Activated CD4-positive, alpha-beta T cell treated with anti-CD3 and anti-CD28 coated beads, Interleukin-10, Interleukin-2, amounts not matched to agents 100 ng/mL and 50 ng/mL, durations not matched to agents 16 hours and 8 hours (primary cell): ENCODE measurements at regions not wholly inside any gene's neighbourhood (a gene's known extent, or its start where the extent isn't known, plus 50 kb on each side); places are given as distances from the start of the nearest gene placed in this dataset.

Experiments used
- DNase-seq: peaks from one replicate; pipeline ENCODE4 v3.0.0-alpha.2; 2020

DNA sequence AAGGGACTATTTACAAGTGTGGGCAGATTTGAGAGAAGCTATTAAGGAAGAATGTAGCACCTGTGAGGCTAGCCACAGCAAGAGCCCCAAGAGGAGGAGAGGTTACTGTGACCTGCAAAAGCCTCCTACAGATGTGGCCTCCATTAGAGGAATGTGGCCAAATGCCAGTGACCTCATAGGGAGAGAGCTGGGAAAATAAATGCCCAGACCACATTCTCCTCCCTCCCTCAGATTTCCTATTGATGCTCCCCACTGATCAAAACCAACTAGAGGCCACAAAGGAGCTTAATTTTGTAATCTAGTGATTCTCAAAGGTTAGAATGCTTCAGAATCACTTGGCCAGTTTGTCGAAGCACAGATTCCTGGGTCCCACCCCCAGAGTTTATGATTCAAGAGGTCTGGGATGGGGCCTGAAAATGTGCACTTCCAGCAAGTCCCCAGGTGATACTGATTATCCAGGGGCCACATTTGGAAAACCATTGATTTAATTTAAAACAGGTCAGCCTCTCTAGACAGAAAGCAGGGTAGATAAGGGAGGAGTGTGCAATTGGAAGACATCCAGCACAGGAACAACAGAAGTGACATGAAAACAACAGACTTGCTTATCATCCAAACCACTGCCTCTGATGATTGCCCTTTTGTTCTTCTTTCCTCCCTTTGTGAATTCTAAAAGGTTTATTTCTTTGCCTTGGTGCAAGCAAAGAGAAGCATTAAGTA lies 61.2 kb upstream of the RBBP8 start:
- DNase-seq: no peak

DNA sequence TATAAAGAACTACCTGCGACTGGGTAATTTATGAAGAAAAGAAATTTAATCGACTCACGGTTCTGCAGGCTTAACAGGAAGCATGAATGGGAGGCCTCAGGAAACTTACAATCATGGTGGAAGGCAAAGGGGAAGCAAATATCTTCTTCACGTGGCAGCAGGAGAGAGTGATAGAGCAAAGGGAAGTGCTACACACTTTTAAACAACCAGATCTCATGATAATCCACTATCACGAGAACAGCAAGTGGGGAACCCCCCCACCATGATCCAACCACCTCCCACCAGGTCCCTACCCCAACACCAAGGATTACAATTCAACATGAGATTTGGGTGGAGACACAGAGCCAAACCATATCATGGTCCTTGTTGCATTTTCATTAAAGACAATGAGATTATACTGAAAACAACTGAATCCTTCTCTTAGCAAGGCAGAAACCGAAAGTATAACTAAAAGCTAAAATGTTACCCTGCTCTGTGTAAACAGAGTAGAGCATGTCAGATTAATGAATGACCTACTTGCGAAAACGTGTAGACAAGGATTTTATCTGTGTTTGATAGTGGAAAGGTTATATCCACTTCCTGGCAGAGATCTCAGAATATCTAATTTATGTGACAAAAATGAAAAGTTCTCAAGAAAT lies 60.1 kb upstream of the RBBP8 start:
- DNase-seq: peak; percentile 6

DNA sequence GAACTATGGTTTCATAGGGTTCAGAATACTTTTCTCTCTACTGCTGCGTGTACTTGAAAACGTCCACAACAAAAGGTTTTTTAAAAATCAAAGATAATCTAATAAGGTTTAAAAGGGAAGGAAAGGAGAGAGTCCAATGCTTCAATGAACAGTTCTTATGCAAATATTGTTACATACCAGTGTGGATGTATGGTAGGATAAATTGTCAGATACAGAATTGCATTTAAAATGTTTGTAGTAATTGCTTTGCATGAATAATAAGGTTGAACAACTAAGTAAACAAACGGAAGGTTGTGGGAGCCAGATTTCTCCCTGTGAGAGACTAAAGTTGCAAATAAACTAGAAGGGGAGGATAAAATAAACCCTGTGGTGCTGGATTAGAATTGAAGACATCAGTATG lies 53.8 kb upstream of the RBBP8 start:
- no peak for DNase-seq

DNA sequence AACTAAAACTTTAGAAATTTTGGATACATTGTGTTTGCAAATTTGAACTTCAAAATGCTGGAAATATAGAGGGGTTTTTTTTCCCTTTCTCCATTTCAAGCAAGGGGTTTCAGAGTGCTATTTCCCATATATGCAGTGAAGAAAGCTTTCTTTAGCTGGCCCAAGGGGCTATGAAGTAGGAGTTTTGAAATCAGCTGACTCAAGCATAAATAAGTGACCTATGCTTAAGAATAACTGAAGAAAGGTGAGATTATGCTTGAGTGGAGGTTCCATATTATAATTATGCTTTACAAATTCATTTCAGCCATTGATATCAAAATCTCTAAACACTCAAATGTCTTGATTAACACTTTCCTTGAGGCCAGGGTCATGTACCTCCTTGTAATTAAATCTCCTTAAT lies 51.0 kb upstream of the RBBP8 start:
- DNase-seq: no peak

DNA sequence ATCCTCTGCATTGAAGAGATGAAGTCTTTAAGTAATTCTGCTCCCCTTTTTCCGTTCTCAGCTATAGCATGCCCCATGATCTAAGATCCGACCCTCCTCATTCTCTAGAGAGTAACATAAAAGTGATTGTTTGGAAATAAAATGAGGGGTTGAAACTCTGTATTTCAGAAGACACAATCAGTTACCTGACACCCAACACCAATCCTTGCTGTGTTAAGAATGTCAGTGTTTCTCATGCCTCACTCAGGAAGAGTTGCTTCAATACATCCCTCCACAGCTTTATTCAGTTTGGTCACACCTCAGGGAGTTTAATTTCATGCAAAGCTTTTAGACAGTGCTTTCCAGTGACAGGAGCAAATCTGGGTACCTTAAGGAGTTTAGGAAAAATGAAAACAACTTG lies 49.9 kb upstream of the RBBP8 start:
- no peak for DNase-seq
